Spleen (tissue), 7 donors: ENCODE measurements at regions not wholly inside any gene's neighbourhood (a gene's known extent, or its start where the extent isn't known, plus 50 kb on each side); places are given as distances from the start of the nearest gene placed in this dataset.

Experiments used
- POLR2A ChIP-seq, 3 donors: fragments of 450-650 bp; IDR thresholded peaks; one replicate each; pipeline ENCODE4 v1.5.1; 2017; ENCODE audit warnings: antibody characterized with exemption in 3 of 3, mild to moderate bottlenecking in 1 of 3
- POLR2AphosphoS5 ChIP-seq, 3 donors: sonication (generic); formaldehyde crosslinking; IDR thresholded peaks; one replicate each; pipeline ENCODE4 v1.5.1; 2017; ENCODE audit warnings: antibody characterized with exemption in 3 of 3
- TF ChIP-seq, protein P1 (sequence below), 11 experiments: fragments of 200-600 bp in 7 of 11; fragments of 450-650 bp in 4 of 11; sonication (generic) in 4 of 11; IDR thresholded peaks in 8 of 11; conservative IDR thresholded peaks in 3 of 11; 1 replicate in 7 of 11; 2 replicates in 4 of 11; pipeline versions ENCODE4 v1.4.0 to v1.8.0; 2016 to 2021; ENCODE audit warnings: antibody characterized with exemption in 11 of 11, inconsistent platforms in 4 of 11, mild to moderate bottlenecking in 1 of 11
- donor health status: DM: no; HTN: no; CAD: no; lungs with moderate emphysema.
- donor health status: DM: no; HTN: no; CAD: no.
- donor health status: DM: no; HTN: no; CAD: no.

DNA sequence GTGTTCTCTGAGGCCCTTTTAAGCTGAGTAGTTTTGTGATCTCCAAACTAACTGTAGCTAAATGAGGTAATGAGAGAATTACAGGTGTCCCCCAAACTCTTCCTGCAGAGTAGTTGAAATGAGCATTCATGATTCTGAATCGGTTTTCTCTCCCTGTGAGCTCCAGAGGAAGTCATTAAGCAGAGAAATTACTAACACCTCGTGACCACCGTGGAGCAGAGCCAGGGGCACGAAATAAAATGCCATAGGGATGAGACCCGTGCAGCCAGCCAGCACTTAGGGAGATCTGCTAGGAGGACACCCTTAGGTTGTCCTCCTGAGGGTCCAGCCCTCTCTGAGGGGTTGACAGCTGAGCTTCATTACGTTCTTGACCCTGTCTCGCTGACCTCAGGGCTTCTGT lies 79.5 kb downstream of the SLC25A47 start:
- TF ChIP-seq POLR2A (IDR thresholded peaks at IDR 0.05) (no peak), POLR2AphosphoS5 (IDR thresholded peaks at IDR 0.05) (no peak)
- TF ChIP-seq, protein P1, sequence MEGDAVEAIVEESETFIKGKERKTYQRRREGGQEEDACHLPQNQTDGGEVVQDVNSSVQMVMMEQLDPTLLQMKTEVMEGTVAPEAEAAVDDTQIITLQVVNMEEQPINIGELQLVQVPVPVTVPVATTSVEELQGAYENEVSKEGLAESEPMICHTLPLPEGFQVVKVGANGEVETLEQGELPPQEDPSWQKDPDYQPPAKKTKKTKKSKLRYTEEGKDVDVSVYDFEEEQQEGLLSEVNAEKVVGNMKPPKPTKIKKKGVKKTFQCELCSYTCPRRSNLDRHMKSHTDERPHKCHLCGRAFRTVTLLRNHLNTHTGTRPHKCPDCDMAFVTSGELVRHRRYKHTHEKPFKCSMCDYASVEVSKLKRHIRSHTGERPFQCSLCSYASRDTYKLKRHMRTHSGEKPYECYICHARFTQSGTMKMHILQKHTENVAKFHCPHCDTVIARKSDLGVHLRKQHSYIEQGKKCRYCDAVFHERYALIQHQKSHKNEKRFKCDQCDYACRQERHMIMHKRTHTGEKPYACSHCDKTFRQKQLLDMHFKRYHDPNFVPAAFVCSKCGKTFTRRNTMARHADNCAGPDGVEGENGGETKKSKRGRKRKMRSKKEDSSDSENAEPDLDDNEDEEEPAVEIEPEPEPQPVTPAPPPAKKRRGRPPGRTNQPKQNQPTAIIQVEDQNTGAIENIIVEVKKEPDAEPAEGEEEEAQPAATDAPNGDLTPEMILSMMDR (IDR thresholded peaks at IDR 0.05 in 8 of 11, conservative IDR thresholded peaks at IDR 0.05 in 3 of 11), result no peak
